ENCODE measurements at regions not wholly inside any gene's neighbourhood (a gene's known extent, or its start where the extent isn't known, plus 50 kb on each side); places are given as distances from the start of the nearest gene placed in this dataset.

GRCh38 chr5:42929871-42930270 lies 110.2 kb downstream of the ANXA2R start:
- H3K9me2 ChIP-seq (replicated peaks; ENCODE audit: control insufficient read depth, low read length), result no peaks in the 10 kb centered on the region
- H4K20me1 ChIP-seq (ENCODE audit: control insufficient read depth, insufficient read depth, low read depth, low read length), result no peaks in the 10 kb centered on the region
- H3K36me3 ChIP-seq (ENCODE audit: control insufficient read depth, low read length), result no peaks in the 10 kb centered on the region
- no peaks in the 10 kb centered on the region for H3F3A ChIP-seq (ENCODE audit: control insufficient read depth, insufficient read depth)
- H3K4me3 ChIP-seq (ENCODE audit: low read length), result no peak overlapping the region
- H3K9me3 ChIP-seq (ENCODE audit: control insufficient read depth, insufficient read depth, low read length), result peaks cover 5% of the 10 kb centered on the region; the same call in 1 of the 2 replicates
- no peak overlapping the region for H3K4me2 ChIP-seq (ENCODE audit: low read length)
- no peak for TF ChIP-seq CTCF (IDR thresholded peaks at IDR 0.05; ENCODE audit: low read depth, low read length, poor library complexity, severe bottlenecking)
- TF ChIP-seq EZH2phosphoT487 (IDR thresholded peaks at IDR 0.05; ENCODE audit: borderline replicate concordance, low read length), result no peak
- H3K27me3 ChIP-seq (ENCODE audit: control insufficient read depth, low read length), result no peaks in the 10 kb centered on the region
- no peaks in the 10 kb centered on the region for H3K79me2 ChIP-seq (ENCODE audit: control insufficient read depth, low read length)
- no peak overlapping the region for H3K27ac ChIP-seq (ENCODE audit: low read depth, low read length)
- H3K4me1 ChIP-seq (ENCODE audit: control insufficient read depth, low read length), result no peaks in the 10 kb centered on the region

DNA sequence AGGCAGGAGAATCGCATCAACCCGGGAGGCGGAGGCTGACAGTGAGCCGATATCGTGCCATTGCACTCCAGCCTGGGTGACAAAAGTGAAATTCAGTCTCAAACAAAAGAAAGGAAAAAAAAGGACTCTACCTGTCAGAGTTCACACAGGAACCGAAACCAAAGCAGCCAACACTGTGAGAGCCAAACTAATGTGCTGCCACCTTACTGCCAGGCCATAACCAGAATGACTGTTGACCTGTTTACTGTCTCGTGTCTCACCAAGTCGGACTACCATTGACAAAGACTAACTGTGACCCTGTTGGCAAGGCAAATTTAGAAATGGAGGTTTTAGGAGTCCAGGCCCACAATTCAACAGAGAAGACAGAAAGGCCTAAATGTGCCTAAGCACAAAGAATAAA lies 112.4 kb downstream of the ANXA2R start:
- Histone ChIP-seq H3K9me2 (replicated peaks; ENCODE audit: control insufficient read depth, low read length) (no peaks in the 10 kb centered on the region), H3K4me3 (ENCODE audit: low read length) (no peak overlapping the region), H3K9me3 (ENCODE audit: control insufficient read depth, insufficient read depth, low read length) (peaks cover 5% of the 10 kb centered on the region; the same call in 1 of the 2 replicates), H3K27ac (ENCODE audit: low read depth, low read length) (no peak overlapping the region), H4K20me1 (ENCODE audit: control insufficient read depth, insufficient read depth, low read depth, low read length) (no peaks in the 10 kb centered on the region), H3F3A (ENCODE audit: control insufficient read depth, insufficient read depth) (no peaks in the 10 kb centered on the region), H3K27me3 (ENCODE audit: control insufficient read depth, low read length) (no peaks in the 10 kb centered on the region), H3K4me2 (ENCODE audit: low read length) (no peak overlapping the region), H3K4me1 (ENCODE audit: control insufficient read depth, low read length) (no peaks in the 10 kb centered on the region), H3K36me3 (ENCODE audit: control insufficient read depth, low read length) (no peaks in the 10 kb centered on the region), H3K79me2 (ENCODE audit: control insufficient read depth, low read length) (no peaks in the 10 kb centered on the region)
- TF ChIP-seq EZH2phosphoT487 (IDR thresholded peaks at IDR 0.05; ENCODE audit: borderline replicate concordance, low read length) (no peak), CTCF (IDR thresholded peaks at IDR 0.05; ENCODE audit: low read depth, low read length, poor library complexity, severe bottlenecking) (no peak)

- H3K4me1 ChIP-seq (ENCODE audit: control insufficient read depth, low read length), result no peaks in the 10 kb centered on the region
- H3K79me2 ChIP-seq (ENCODE audit: control insufficient read depth, low read length), result no peaks in the 10 kb centered on the region
- H3K9me3 ChIP-seq (ENCODE audit: control insufficient read depth, insufficient read depth, low read length), result no peaks in the 10 kb centered on the region
- H3K4me3 ChIP-seq (ENCODE audit: low read length), result no peak overlapping the region
- H3K36me3 ChIP-seq (ENCODE audit: control insufficient read depth, low read length), result no peaks in the 10 kb centered on the region
- TF ChIP-seq EZH2phosphoT487 (IDR thresholded peaks at IDR 0.05; ENCODE audit: borderline replicate concordance, low read length) (no peak), CTCF (IDR thresholded peaks at IDR 0.05; ENCODE audit: low read depth, low read length, poor library complexity, severe bottlenecking) (no peak)
- H3F3A ChIP-seq (ENCODE audit: control insufficient read depth, insufficient read depth), result no peaks in the 10 kb centered on the region
- no peaks in the 10 kb centered on the region for H3K27me3 ChIP-seq (ENCODE audit: control insufficient read depth, low read length)
- no peaks in the 10 kb centered on the region for H3K9me2 ChIP-seq (replicated peaks; ENCODE audit: control insufficient read depth, low read length)
- no peaks in the 10 kb centered on the region for H4K20me1 ChIP-seq (ENCODE audit: control insufficient read depth, insufficient read depth, low read depth, low read length)
- H3K27ac ChIP-seq (ENCODE audit: low read depth, low read length), result no peak overlapping the region
- no peak overlapping the region for H3K4me2 ChIP-seq (ENCODE audit: low read length)
Measured at GRCh38 chr5:42924686-42925085, 113.0 kb upstream of the SELENOP start.

GRCh38 chr5:42924226-42924625 lies 112.5 kb upstream of the SELENOP start:
- no peaks in the 10 kb centered on the region for H3K9me3 ChIP-seq (ENCODE audit: control insufficient read depth, insufficient read depth, low read length)
- no peaks in the 10 kb centered on the region for H3K79me2 ChIP-seq (ENCODE audit: control insufficient read depth, low read length)
- H4K20me1 ChIP-seq (ENCODE audit: control insufficient read depth, insufficient read depth, low read depth, low read length), result no peaks in the 10 kb centered on the region
- no peaks in the 10 kb centered on the region for H3K36me3 ChIP-seq (ENCODE audit: control insufficient read depth, low read length)
- no peak overlapping the region for H3K4me3 ChIP-seq (ENCODE audit: low read length)
- TF ChIP-seq CTCF (IDR thresholded peaks at IDR 0.05; ENCODE audit: low read depth, low read length, poor library complexity, severe bottlenecking) (no peak), EZH2phosphoT487 (IDR thresholded peaks at IDR 0.05; ENCODE audit: borderline replicate concordance, low read length) (no peak)
- H3K9me2 ChIP-seq (replicated peaks; ENCODE audit: control insufficient read depth, low read length), result no peaks in the 10 kb centered on the region
- no peaks in the 10 kb centered on the region for H3F3A ChIP-seq (ENCODE audit: control insufficient read depth, insufficient read depth)
- H3K4me2 ChIP-seq (ENCODE audit: low read length), result no peak overlapping the region
- H3K27me3 ChIP-seq (ENCODE audit: control insufficient read depth, low read length), result no peaks in the 10 kb centered on the region
- H3K4me1 ChIP-seq (ENCODE audit: control insufficient read depth, low read length), result no peaks in the 10 kb centered on the region
- no peak overlapping the region for H3K27ac ChIP-seq (ENCODE audit: low read depth, low read length)

Measured in DOHH2 (cell line).